Hematopoietic multipotent progenitor cell treated with erythropoietin and hydrocortisone succinate and interleukin-3 and kit ligand, for 17 days (in vitro differentiated cells): ENCODE measurements at regions not wholly inside any gene's neighbourhood (a gene's known extent, or its start where the extent isn't known, plus 50 kb on each side); places are given as distances from the start of the nearest gene placed in this dataset.
"Not testable (repeated sequence)": the region's sequence is repeated elsewhere in the genome, so short reads cannot be mapped to it uniquely, and the experiment has no call there.

Experiments
- DNase-seq: peaks from one replicate; pipeline ENCODE4 v3.0.0-alpha.2; 2015; ENCODE audit warnings: low spot score

- no peak for DNase-seq
Observed at GRCh38 chr14:28254768-28255167, 511.8 kb upstream of the FOXG1 start.

- DNase-seq: no peak
Observed at GRCh38 chr14:28264306-28264705, 502.3 kb upstream of the FOXG1 start.

GRCh38 chr14:28272270-28272669, 494.3 kb upstream of the FOXG1 start:
- no peak for DNase-seq

GRCh38 chr14:28280530-28280929, 486.1 kb upstream of the FOXG1 start:
- no peak for DNase-seq

GRCh38 chr14:28280997-28281598, 485.5 kb upstream of the FOXG1 start:
- DNase-seq: no peak

- no peak for DNase-seq
Observed at GRCh38 chr14:28284546-28285300, 481.9 kb upstream of the FOXG1 start.

GRCh38 chr14:28294834-28295440, 471.6 kb upstream of the FOXG1 start:
- DNase-seq: no peak

GRCh38 chr14:28297559-28297958, 469.0 kb upstream of the FOXG1 start:
- DNase-seq: no peak

GRCh38 chr14:28298156-28298555, 468.4 kb upstream of the FOXG1 start:
- DNase-seq: no peak

- no peak for DNase-seq
Observed at GRCh38 chr14:28299227-28299626, 467.4 kb upstream of the FOXG1 start.

- no peak for DNase-seq
Observed at GRCh38 chr14:28300356-28300755, 466.2 kb upstream of the FOXG1 start.

GRCh38 chr14:28301179-28301578, 465.4 kb upstream of the FOXG1 start:
- DNase-seq: no peak

- no peak for DNase-seq
Observed at GRCh38 chr14:28303248-28303647, 463.3 kb upstream of the FOXG1 start.

GRCh38 chr14:28305938-28306337, 460.6 kb upstream of the FOXG1 start:
- DNase-seq: no peak

- no peak for DNase-seq
Observed at GRCh38 chr14:28307506-28307905, 459.1 kb upstream of the FOXG1 start.

- DNase-seq: no peak
Observed at GRCh38 chr14:28308734-28309133, 457.9 kb upstream of the FOXG1 start.

GRCh38 chr14:28317890-28318675, 448.5 kb upstream of the FOXG1 start:
- DNase-seq: not testable (repeated sequence)

- no peak for DNase-seq
Observed at GRCh38 chr14:28321475-28322244, 444.9 kb upstream of the FOXG1 start.

- no peak for DNase-seq
Observed at GRCh38 chr14:28323366-28323765, 443.2 kb upstream of the FOXG1 start.

- DNase-seq: no peak
Observed at GRCh38 chr14:28323951-28324741, 442.4 kb upstream of the FOXG1 start.

- no peak for DNase-seq
Observed at GRCh38 chr14:28340816-28341215, 425.8 kb upstream of the FOXG1 start.
